ENCODE measurements at regions not wholly inside any gene's neighbourhood (a gene's known extent, or its start where the extent isn't known, plus 50 kb on each side); places are given as distances from the start of the nearest gene placed in this dataset.

DNA sequence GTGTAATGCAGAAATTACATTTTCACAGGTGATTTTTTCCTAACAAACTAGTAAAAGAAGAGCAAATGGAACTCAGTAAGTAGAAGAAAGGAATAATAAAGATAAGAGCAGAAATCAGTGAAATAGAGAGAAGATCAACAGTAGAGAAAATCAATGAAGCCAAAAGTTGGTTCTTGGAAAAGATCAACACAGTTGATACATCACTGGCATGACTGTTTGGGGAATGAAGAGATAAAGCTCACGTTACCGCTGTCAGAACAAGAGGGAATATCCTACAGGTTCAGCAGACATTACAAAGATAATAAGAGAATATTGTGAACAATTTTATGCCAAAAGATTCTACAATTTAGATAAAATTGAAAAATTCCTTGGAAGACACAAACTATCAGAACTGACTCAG is 146.4 kb downstream of the ACTR3B start:
- H3K4me3 ChIP-seq (ENCODE audit: low read length): no peak overlapping the region
- no peak for DNase-seq (ENCODE audit: low read depth)
- TF ChIP-seq, protein P1, sequence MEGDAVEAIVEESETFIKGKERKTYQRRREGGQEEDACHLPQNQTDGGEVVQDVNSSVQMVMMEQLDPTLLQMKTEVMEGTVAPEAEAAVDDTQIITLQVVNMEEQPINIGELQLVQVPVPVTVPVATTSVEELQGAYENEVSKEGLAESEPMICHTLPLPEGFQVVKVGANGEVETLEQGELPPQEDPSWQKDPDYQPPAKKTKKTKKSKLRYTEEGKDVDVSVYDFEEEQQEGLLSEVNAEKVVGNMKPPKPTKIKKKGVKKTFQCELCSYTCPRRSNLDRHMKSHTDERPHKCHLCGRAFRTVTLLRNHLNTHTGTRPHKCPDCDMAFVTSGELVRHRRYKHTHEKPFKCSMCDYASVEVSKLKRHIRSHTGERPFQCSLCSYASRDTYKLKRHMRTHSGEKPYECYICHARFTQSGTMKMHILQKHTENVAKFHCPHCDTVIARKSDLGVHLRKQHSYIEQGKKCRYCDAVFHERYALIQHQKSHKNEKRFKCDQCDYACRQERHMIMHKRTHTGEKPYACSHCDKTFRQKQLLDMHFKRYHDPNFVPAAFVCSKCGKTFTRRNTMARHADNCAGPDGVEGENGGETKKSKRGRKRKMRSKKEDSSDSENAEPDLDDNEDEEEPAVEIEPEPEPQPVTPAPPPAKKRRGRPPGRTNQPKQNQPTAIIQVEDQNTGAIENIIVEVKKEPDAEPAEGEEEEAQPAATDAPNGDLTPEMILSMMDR (IDR thresholded peaks at IDR 0.05; ENCODE audit: insufficient read depth, low read depth, low read length, missing control alignments): no peak

DNA sequence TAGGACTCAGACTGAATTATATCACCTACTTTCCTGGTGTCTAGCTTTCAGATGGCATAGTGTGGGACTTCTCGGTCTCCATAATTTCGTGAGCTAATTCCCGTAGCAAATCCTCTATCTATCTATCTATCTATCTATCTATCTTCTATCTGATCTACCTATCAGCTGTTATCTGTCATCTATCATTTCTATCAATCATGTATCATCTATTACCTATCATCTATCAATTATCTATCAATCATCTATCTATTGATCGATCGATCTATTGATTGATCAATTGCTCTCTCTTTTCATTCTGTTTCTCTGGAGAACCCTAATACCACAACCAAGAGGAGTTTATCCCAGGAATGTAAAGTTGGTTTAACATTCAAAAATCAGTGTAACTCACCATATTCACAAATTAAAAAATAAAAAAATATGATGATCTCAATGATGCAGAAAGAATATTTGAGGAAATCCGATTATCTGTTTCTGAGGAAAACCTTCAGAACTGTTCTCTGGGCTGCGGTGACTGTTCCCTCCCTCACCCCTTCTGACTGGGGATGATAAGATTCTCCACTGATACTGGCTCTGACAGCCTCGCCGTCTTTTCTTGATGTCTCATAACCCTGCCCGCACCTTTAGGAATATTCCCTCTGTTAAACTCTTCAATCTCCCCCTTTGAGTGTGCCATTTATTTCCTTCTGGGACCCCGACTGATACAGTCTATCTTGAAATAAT is 147.7 kb downstream of the ACTR3B start:
- TF ChIP-seq, protein P1 (IDR thresholded peaks at IDR 0.05; ENCODE audit: insufficient read depth, low read depth, low read length, missing control alignments): no peak
- H3K4me3 ChIP-seq (ENCODE audit: low read length): no peak overlapping the region
- DNase-seq (ENCODE audit: low read depth): no peak

DNA sequence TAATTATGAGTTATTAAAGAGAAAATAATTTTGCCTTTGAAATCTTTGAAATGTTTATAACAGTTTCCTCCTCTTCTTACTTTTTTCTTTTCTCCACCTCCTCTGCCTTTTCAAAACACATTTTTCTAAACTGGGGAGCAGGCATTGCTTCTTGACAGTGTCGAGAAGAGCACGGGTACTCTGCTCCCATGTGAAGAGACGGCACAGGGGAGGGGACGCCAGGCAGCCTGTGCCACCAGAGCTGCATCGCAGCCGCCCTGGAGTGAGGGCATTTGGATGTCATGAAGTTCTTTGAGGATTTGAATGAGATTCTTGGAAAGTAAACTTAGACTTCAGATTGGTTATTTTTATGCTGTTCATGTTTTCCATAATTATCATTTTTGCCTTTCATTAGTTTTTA is 149.7 kb downstream of the ACTR3B start:
- no peak for DNase-seq (ENCODE audit: low read depth)
- TF ChIP-seq, protein P1 (IDR thresholded peaks at IDR 0.05; ENCODE audit: insufficient read depth, low read depth, low read length, missing control alignments): no peak

DNA sequence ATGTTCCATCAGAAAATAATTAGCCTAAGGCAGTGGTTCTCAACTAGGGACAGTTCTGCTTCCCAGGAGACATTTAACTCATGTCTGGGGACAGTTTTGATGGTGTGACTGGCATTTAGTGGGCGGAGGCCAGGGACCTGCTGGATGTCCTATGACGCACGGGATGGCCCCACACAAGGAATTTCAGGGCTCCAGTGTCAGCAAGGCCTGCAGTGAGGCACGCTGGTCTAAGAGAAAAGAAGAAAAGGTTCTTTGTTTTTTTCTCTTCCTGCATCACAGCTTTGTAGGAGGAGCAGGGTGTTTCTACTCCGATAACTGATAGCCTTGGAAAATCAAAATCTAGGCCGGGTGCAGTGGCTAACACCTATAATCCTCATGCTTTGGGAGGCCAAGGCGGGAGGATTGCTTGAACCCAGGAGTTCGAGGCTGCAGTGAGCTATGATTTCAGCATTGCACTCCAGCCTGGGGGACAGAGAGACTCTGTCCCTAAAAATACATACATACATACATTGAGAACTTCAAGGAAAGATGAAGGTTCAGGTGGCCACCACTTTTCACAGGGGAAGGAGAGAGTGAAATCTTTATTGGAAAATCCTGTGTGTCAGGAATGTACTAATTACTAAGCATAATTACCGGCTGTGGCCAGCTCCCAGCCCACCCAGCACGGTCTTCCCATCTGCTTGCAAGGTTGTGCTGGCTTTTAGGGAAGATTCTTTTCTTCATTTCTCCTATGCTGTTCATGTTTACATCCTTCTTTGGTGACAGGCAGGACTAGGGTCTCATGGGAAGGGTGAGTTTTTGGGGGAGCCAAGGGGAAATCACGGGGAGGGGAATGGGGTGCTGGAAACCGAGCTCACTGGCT is 150.4 kb downstream of the ACTR3B start:
- TF ChIP-seq, protein P1 (IDR thresholded peaks at IDR 0.05; ENCODE audit: insufficient read depth, low read depth, low read length, missing control alignments): no peak
- no peak overlapping the region for H3K4me3 ChIP-seq (ENCODE audit: low read length)
- DNase-seq (ENCODE audit: low read depth): no peak

More for the DNA sequence above, 149.7 kb downstream of the ACTR3B start:
- no peak overlapping the region for H3K4me3 ChIP-seq (ENCODE audit: low read length)

DNA sequence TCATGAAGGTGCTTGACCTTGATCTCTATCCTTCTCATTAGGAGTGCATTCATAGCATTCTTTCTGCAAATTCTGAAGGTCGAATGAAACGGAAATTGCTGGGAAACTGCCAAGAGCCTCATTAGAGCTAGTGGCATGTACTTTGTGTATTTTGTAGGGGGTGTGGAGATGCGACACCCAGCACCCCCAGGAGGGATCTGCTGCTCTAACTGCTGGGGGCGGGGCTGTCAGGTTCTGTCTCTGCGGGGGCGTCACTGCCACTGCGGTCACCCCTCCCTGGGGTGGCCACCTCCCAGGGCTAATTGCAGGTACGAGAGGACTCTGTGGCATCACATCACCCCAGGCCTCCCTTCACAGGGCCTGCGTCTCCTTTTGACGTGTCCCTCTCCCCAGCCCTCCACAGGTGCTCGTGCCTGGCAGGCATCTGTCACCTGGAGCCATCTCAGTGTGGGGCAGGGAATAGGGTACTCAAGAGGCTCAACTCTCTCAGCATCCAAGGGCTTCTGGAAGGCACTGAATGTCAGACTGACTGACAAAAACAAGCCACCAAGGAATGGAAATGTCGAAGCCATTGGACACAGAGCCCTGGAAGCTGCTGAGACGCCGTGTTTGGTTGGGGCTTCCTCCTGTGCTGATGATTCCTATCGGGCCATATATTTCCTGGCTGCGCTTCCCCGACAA is 151.1 kb downstream of the ACTR3B start:
- TF ChIP-seq, protein P1 (IDR thresholded peaks at IDR 0.05; ENCODE audit: insufficient read depth, low read depth, low read length, missing control alignments): no peak
- no peak for DNase-seq (ENCODE audit: low read depth)
- no peak overlapping the region for H3K4me3 ChIP-seq (ENCODE audit: low read length)

DNA sequence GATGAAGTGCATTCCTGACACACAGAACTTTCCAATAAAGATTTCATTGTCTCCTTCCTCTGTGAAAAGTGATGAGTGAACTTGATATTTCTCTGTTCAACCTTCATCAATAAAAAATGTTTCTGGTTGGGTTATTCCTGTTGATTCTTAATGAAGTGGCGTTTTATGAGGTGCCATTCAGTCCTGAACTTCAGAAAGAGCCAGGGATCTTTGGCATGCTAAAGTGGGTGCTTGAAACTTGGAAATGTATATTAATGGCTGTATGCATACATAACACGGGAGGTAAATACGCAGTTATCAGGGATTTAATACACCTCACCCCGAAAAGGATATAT is 151.6 kb downstream of the ACTR3B start:
- TF ChIP-seq, protein P1 (IDR thresholded peaks at IDR 0.05; ENCODE audit: insufficient read depth, low read depth, low read length, missing control alignments): no peak
- H3K4me3 ChIP-seq (ENCODE audit: low read length): no peak overlapping the region

More for the DNA sequence above, 151.6 kb downstream of the ACTR3B start:
- no peak for DNase-seq (ENCODE audit: low read depth)

Measured in epithelial cell of esophagus (primary cell).